ENCODE measurements at regions not wholly inside any gene's neighbourhood (a gene's known extent, or its start where the extent isn't known, plus 50 kb on each side); places are given as distances from the start of the nearest gene placed in this dataset.

DNA sequence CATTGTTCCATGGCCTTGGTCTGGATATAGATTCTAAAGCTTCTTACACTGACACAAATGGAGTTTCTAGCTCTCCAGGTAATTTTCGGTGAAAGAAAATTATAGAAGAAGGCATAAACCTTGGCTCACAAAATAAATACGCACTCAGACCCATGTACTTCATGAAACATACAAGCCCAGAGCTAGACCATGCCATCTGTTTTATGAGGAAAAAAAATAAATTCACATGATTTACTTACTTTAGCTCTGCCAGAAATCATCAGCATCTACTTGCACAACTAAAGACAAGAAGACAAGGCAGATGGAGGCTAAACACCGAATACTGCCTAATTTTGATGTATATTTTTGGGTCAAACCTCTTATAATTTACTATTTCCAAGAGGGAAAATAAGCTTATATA, 197.4 kb upstream of the KLF14 start:
- no peak for DNase-seq (ENCODE audit: low read depth)

- no peak for DNase-seq (ENCODE audit: low read depth)
These were observed 198.1 kb upstream of the KLF14 start for GRCh38 chr7:130932088-130932487.

GRCh38 chr7:130932667-130933432, 198.8 kb upstream of the KLF14 start:
- DNase-seq (ENCODE audit: low read depth): no peak

GRCh38 chr7:130933919-130934318, 199.9 kb upstream of the KLF14 start:
- DNase-seq (ENCODE audit: low read depth): no peak

DNA sequence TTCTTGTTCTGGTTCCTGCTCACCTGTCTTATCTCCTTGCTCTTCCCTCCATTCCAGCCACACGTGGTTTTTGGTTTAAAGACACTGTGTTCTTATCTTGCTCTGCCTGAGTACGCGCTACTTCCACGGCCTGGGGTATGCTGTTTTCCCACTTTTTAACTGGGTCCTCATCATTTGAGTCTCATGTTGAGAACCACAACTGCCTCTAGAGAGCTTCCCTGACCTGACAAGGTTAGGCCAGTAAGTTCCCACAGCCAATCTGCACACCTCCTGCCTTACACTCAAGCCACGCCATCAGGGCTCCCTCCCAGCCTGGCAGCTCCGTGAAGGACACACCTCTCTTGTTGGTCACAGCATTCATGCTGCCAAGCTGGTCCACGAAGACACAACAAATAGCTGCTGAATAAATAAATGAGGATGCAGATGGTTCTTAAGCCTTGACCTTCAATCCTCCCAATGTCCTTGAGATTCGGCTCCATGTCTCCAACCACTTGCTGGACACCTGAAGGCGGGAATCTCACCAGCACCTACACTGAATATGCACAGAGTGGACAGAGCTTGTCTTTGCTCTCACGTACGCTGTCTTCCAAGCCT, 201.7 kb upstream of the KLF14 start:
- DNase-seq (ENCODE audit: low read depth): no peak

GRCh38 chr7:130936202-130936931, 202.4 kb upstream of the KLF14 start:
- no peak for DNase-seq (ENCODE audit: low read depth)

DNA sequence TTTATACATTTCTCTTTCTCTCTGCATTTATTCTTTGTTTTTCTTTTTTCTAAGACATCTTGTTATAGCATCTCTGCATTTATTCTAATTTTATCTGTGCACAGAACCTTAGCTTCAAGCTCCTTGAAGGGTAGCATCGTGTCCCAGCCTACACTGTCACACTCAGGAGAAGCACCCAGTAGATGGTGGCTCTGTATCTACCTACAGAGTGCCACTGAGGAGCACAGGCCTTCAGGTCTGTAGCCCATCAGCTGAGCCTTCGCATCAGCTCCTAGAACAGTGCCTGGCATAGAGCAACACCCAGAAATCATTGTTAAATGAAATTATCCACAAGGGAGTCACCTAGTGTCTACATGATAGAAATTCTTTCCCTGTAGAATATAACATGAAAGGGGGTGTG, 203.0 kb upstream of the KLF14 start:
- DNase-seq (ENCODE audit: low read depth): no peak

DNA sequence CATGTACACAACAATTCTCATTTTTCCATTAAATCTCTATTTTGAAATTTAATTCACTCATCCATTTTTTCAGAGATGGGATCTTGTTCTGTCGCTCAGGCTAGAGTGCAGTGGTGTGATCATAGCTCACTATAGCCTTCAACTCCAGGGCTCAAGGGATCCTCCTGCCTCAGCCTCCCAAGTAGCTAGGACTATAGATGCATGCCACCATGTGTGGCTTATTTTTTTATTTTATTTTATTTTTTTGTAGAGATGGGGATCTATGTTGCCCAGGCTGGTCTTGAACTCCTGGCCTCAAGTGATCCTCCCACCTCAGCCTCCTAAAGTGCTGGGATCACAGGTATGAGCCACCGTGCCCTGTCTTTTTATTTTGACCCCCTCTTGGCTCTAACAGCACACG, 203.8 kb upstream of the KLF14 start:
- DNase-seq (ENCODE audit: low read depth): no peak

DNA sequence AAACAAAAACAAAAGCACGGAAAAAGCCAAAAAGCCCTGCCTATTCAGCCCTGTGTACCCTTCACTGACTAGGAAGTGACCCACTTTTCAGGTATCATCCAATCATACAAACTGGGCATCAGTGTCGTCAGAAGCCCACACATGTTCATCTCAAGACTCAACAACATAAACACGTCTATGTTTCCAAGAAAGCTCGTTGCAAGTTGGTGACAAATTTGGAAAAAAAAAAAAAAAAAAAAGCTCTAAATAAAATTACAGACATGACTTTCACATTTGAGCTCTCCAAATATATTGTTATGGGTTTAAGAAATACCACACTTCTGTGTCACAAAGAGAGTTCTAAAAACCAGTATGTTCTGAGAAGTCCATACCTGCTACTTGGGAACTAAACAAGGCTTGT, 204.7 kb upstream of the KLF14 start:
- no peak for DNase-seq (ENCODE audit: low read depth)

GRCh38 chr7:130939321-130940095, 205.5 kb upstream of the KLF14 start:
- DNase-seq (ENCODE audit: low read depth): peak; percentile 65

DNA sequence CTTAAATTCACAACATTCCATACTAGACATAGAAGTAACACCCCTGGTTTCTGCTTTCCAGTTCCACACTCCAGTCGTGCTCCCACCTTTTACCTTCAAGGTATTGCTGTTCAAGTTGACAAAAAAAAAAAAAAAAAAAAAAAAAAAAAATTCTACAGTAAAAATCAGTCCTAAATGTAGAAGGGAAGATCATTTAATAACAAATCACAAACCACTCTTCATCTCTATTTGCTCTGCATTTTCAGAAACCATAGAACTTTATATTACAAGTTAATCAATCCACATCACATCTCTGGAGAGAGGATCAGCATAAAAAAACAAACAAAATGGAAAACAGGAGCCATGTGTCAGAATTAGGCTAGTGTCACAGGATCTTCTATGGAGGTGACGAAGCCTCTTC, 206.3 kb upstream of the KLF14 start:
- no peak for DNase-seq (ENCODE audit: low read depth)

- DNase-seq (ENCODE audit: low read depth): no peak
These were observed 206.9 kb upstream of the KLF14 start for GRCh38 chr7:130940907-130941306.

GRCh38 chr7:130941322-130942210, 207.6 kb upstream of the KLF14 start:
- DNase-seq (ENCODE audit: low read depth): peak; percentile 90

DNA sequence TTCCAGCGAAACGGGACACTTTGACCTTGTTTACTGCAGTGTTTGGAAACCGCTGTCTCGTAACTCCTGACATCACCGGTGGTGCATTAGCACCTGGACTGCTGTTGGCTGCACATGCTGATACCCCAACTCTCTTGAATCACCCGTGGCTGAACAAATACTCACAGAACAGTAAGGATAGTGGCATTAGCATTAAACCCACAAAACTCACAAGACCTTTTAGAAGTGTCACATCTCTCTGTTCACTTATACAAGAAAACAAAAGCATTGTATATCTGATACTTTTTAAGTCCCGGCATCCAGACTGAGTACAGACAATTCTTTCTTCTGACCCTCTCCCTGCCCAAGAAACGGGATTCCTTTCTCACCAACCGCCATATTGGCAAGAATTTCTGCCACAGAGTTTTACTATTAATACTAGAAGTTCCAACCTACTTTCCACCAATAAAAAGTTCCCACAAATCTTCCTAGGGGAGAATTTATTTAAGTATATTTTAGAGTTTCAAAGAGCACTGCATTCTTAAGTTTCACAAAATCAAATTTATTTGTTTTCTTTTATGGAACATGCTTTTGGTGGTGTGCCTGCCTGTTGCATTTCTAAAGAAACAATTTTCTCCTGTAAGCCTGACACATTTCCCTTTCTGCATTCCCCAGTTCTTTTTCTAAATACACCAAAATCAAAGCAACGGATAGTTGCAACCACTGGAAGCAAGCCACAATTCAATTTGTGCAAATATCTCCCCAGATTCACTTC, 208.4 kb upstream of the KLF14 start:
- peak; percentile 97 for DNase-seq (ENCODE audit: low read depth)

- peak; percentile 94 for DNase-seq (ENCODE audit: low read depth)
These were observed 209.4 kb upstream of the KLF14 start for GRCh38 chr7:130943336-130943901.

DNA sequence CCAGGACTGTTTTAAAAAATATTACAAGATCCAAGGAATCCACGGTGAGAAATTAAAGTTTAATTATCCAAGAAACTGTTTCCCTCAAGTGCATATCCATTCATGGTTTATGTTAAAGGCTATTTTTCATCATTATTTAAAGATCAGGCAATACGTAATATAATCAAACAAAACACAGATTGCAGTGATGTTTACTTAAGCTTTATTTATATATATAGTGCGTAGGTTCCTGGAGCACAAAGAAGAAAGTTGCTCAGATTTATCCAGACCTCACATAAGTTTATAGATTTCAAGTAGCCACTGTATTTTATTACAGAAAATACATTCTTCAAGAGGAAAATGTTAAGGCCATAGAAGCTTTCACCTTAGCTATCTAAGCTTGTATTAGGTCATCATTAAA, 210.0 kb upstream of the KLF14 start:
- DNase-seq (ENCODE audit: low read depth): peak; percentile 36

DNA sequence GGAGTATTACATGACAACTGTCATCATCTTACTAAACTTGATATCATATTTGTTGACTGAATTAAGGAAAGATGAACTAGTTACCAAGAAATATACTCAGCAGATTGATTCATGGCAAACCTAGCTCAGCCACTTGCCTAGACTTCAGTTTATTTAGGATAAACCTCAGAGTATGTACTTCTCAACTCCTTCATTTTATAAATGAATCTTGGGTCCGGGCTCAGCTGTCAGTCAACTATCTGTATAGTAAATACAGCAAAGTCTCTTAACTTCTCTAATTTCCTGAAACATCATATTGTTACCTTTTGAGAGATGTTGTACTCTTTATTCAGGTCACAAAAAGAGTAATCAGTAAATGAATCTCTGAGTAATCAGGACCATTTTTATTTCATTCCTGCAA, 211.0 kb upstream of the KLF14 start:
- DNase-seq (ENCODE audit: low read depth): no peak

- no peak for DNase-seq (ENCODE audit: low read depth)
These were observed 211.4 kb upstream of the KLF14 start for GRCh38 chr7:130945411-130945811.

- no peak for DNase-seq (ENCODE audit: low read depth)
These were observed 212.1 kb upstream of the KLF14 start for GRCh38 chr7:130946114-130946513.
